Bronchial epithelial cell (primary cell): ENCODE measurements at regions not wholly inside any gene's neighbourhood (a gene's known extent, or its start where the extent isn't known, plus 50 kb on each side); places are given as distances from the start of the nearest gene placed in this dataset.

Source experiments
- DNase-seq: peaks from one replicate; pipeline ENCODE4 v3.0.0-alpha.2; 2010; ENCODE audit warnings: low read depth
- FAIRE-seq: peaks from 2 replicates; lab custom pipeline; 2011; peaks lifted over from hg19 to GRCh38; lab: Jason Lieb, UNC
- H3K27me3 ChIP-seq: 2 replicates; pipeline ENCODE4 v1.5.1; 2011; ENCODE audit warnings: low read length; ENCODE audit not compliant: control insufficient read depth, insufficient read depth
- H3K36me3 ChIP-seq: 2 replicates; pipeline ENCODE4 v1.5.1; 2011; ENCODE audit warnings: low read length; ENCODE audit not compliant: control insufficient read depth, insufficient read depth
- H3K4me3 ChIP-seq: 2 replicates; pipeline ENCODE4 v1.5.1; 2011; ENCODE audit warnings: mild to moderate bottlenecking, low read depth, low read length, control low read depth
- CTCF ChIP-seq: IDR thresholded peaks from 2 replicates; pipeline ENCODE4 v1.5.1; 2011; ENCODE audit warnings: mild to moderate bottlenecking, moderate library complexity, low read length, control low read depth, inconsistent platforms; ENCODE audit not compliant: insufficient read depth, severe bottlenecking

GRCh38 chr3:88987776-88988175, 119.6 kb upstream of the EPHA3 start:
- DNase-seq (no peak), FAIRE-seq (no peak)
- no peak for TF ChIP-seq CTCF
- no peaks in the 10 kb centered on the region for H3K27me3 ChIP-seq
- no peaks in the 10 kb centered on the region for H3K36me3 ChIP-seq
- H3K4me3 ChIP-seq = no peak overlapping the region

GRCh38 chr3:88988906-88989305, 118.5 kb upstream of the EPHA3 start:
- Histone ChIP-seq H3K27me3 (no peaks in the 10 kb centered on the region), H3K4me3 (no peak overlapping the region), H3K36me3 (no peaks in the 10 kb centered on the region)
- no peak for TF ChIP-seq CTCF
- peak; percentile 88 for DNase-seq
- FAIRE-seq = no peak

- no peaks in the 10 kb centered on the region for H3K36me3 ChIP-seq
- FAIRE-seq (no peak), DNase-seq (peak; percentile 77)
- no peak for TF ChIP-seq CTCF
- no peaks in the 10 kb centered on the region for H3K27me3 ChIP-seq
- H3K4me3 ChIP-seq = no peak overlapping the region
These were observed 115.9 kb upstream of the EPHA3 start for GRCh38 chr3:88991496-88991895.

- Histone ChIP-seq H3K36me3 (no peaks in the 10 kb centered on the region), H3K27me3 (no peaks in the 10 kb centered on the region), H3K4me3 (no peak overlapping the region)
- FAIRE-seq = no peak
- no peak for DNase-seq
- no peak for TF ChIP-seq CTCF
These were observed 110.7 kb upstream of the EPHA3 start for GRCh38 chr3:88996691-88997090.

- no peak overlapping the region for H3K4me3 ChIP-seq
- FAIRE-seq = no peak
- peak; percentile 87 for DNase-seq
- no peaks in the 10 kb centered on the region for H3K36me3 ChIP-seq
- no peak for TF ChIP-seq CTCF
- no peaks in the 10 kb centered on the region for H3K27me3 ChIP-seq
These were observed 110.2 kb upstream of the EPHA3 start for GRCh38 chr3:88997260-88997659.

- TF ChIP-seq CTCF = no peak
- FAIRE-seq (no peak), DNase-seq (peak; percentile 26)
- H3K27me3 ChIP-seq = no peaks in the 10 kb centered on the region
- no peaks in the 10 kb centered on the region for H3K36me3 ChIP-seq
- no peak overlapping the region for H3K4me3 ChIP-seq
These were observed 106.5 kb upstream of the EPHA3 start for GRCh38 chr3:89000886-89001285.
